Karpas-422 (cell line): ENCODE measurements at regions not wholly inside any gene's neighbourhood (a gene's known extent, or its start where the extent isn't known, plus 50 kb on each side); places are given as distances from the start of the nearest gene placed in this dataset.

Source experiments
- DNase-seq: peaks from one replicate; pipeline ENCODE4 v3.0.0-alpha.2; 2015
- H2AFZ ChIP-seq: fragments of 200-600 bp; sonication (generic); 2 replicates; pipeline ENCODE4 v1.6.1; 2014; ENCODE audit warnings: antibody characterized with exemption, low read length, mixed read lengths
- H3K27ac ChIP-seq: fragments of 200-600 bp; sonication (generic); 2 replicates; pipeline ENCODE4 v1.5.1; 2014; ENCODE audit warnings: mild to moderate bottlenecking, low read length, moderate library complexity
- H3K27me3 ChIP-seq: fragments of 200-600 bp; sonication (generic); 2 replicates; pipeline ENCODE4 v1.6.1; 2014; ENCODE audit warnings: low read length, mixed read lengths
- H3K36me3 ChIP-seq: fragments of 200-600 bp; sonication (generic); 2 replicates; pipeline ENCODE4 v1.6.1; 2014; ENCODE audit warnings: low read length, mixed read lengths; ENCODE audit not compliant: insufficient read depth
- H3K4me1 ChIP-seq: fragments of 200-600 bp; sonication (generic); 2 replicates; pipeline ENCODE4 v1.6.1; 2014; ENCODE audit warnings: mild to moderate bottlenecking, low read length, mixed read lengths
- H3K4me2 ChIP-seq: fragments of 200-600 bp; sonication (generic); 2 replicates; pipeline ENCODE4 v1.6.1; 2014; ENCODE audit warnings: low read length, low read depth, mild to moderate bottlenecking; ENCODE audit not compliant: poor library complexity, severe bottlenecking
- H3K4me3 ChIP-seq: fragments of 200-600 bp; sonication (generic); 2 replicates; pipeline ENCODE4 v1.5.1; 2014; ENCODE audit warnings: mild to moderate bottlenecking, antibody characterized with exemption, low read length, mixed read lengths
- H3K79me2 ChIP-seq: fragments of 200-600 bp; sonication (generic); 2 replicates; pipeline ENCODE4 v1.6.1; 2014; ENCODE audit warnings: mild to moderate bottlenecking, low read length, mixed read lengths
- H3K9ac ChIP-seq: fragments of 200-600 bp; sonication (generic); 2 replicates; pipeline ENCODE4 v1.6.0; 2014; ENCODE audit warnings: low read length
- H3K9me2 ChIP-seq: fragments of 200-600 bp; sonication (generic), shearing (Covaris generic); replicated peaks from 2 replicates; pipeline ENCODE4 v1.6.0; 2014; ENCODE audit warnings: mild to moderate bottlenecking, low read length, moderate library complexity; ENCODE audit not compliant: insufficient read depth
- H3K9me3 ChIP-seq: fragments of 300-700, 200-600 bp; sonication (generic); 2 replicates; pipeline ENCODE4 v1.6.1; 2014; ENCODE audit warnings: low read length, mixed read lengths
- H4K20me1 ChIP-seq: fragments of 200-600 bp; sonication (generic); 2 replicates; pipeline ENCODE4 v1.6.1; 2014; ENCODE audit warnings: mild to moderate bottlenecking, antibody characterized with exemption, low read length, low read depth; ENCODE audit not compliant: insufficient read depth

DNA sequence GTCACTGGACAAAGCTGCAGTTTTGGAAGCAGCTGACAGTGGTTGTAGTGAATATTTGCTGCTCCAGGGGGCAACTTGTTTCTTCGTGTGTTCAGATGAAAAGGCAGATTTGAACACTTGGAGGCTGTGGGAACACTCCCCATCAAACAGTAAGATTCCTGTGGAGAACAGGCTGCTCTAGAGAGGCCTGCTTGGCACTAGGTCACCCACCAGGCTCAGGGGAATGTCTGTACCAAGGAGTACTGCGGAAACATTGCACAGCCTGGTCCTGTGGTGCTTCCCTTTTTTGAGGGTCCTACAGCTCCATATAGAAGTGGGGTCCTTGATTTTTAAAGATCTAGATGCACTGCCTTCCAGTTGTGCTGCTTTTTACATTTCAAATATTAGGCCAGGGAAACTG lies 97.5 kb downstream of the CXCL12 start:
- Histone ChIP-seq H3K9ac (no peak overlapping the region), H4K20me1 (no peaks in the 10 kb centered on the region), H3K9me3 (no peaks in the 10 kb centered on the region), H3K4me2 (no peak overlapping the region), H3K79me2 (no peaks in the 10 kb centered on the region), H3K9me2 (no peaks in the 10 kb centered on the region), H3K36me3 (no peaks in the 10 kb centered on the region), H3K4me3 (no peak overlapping the region), H2AFZ (no peak overlapping the region), H3K27ac (no peak overlapping the region), H3K4me1 (0 out of 2 replicates have a peak, but pooled peaks cover 2% of the 10 kb centered on the region), H3K27me3 (no peaks in the 10 kb centered on the region)
- DNase-seq: no peak

DNA sequence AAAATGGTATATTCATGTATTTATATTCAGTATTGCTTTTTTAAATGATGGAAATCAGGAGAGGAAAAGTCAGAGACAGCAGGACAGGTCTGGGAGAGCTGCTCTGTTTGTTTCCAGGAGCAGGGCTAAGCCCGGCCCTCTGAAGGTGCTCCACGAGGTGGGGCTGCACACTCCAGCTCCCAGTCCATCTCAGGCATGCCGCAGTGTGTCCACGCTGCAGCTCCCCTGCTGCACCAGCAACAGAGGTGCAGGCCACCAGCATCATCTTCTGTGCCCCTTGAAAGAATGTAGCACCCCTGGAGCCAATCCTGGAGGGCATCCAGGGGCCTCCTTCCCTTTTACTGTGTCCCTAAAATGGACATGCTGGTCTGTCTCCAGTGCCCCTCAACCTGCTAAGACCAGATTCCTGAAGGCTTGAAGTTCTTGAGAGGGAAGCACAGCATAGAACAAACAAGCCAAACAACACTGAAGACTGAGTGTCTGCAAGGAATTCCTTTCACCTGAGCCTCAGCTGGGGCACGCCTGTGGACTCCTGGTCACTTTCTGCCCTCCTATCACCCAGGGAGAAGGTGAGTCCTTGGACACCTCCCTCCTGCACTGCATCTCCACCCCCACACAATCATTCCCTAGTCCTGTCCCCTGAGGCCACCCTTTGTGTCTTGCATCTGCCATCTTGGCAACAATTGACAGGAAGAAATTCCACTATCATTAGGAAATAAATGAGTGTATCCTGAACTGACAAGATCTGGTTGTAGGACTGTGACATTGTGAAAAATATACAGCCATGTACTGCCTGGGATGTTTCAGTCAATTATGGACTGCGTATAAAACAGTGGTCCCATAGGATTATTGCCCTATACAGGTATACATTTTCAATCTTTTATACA lies 100.5 kb downstream of the CXCL12 start:
- DNase-seq: no peak
- Histone ChIP-seq H3K79me2 (no peaks in the 10 kb centered on the region), H3K4me1 (peaks cover 12% of the 10 kb centered on the region), H2AFZ (no peak overlapping the region), H3K4me3 (no peak overlapping the region), H3K27me3 (no peaks in the 10 kb centered on the region), H3K4me2 (no peak overlapping the region), H3K27ac (no peak overlapping the region), H3K9me2 (no peaks in the 10 kb centered on the region), H3K9me3 (no peaks in the 10 kb centered on the region), H4K20me1 (no peaks in the 10 kb centered on the region), H3K9ac (no peak overlapping the region), H3K36me3 (no peaks in the 10 kb centered on the region)

GRCh38 chr10:44282626-44283300 lies 102.1 kb downstream of the CXCL12 start:
- Histone ChIP-seq H3K79me2 (no peaks in the 10 kb centered on the region), H3K9me3 (no peaks in the 10 kb centered on the region), H3K4me1 (peaks cover 23% of the 10 kb centered on the region), H2AFZ (no peak overlapping the region), H3K9me2 (no peaks in the 10 kb centered on the region), H3K27me3 (no peaks in the 10 kb centered on the region), H3K4me2 (no peak overlapping the region), H3K4me3 (no peak overlapping the region), H4K20me1 (no peaks in the 10 kb centered on the region), H3K36me3 (no peaks in the 10 kb centered on the region), H3K9ac (no peak overlapping the region), H3K27ac (no peak overlapping the region)
- no peak for DNase-seq

DNA sequence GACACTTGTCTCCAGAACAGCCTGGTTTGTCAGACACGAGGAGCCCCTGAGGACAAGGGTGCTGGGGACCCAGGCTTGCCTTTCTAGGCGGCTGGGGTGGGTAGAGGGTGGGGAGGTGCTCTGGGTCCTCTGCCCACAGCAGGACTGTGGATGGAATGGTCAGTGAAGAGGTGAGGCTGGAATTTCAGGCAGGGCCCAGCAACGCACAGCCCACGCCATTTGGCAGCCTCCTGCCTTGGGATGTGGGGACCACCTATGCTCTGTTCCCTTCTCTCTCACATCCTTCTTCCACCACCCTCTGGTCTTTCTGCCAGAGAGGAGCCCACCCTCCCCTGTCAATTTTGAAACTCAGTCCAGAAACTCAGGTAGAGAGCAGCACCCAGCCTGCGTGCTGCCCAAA lies 103.2 kb downstream of the CXCL12 start:
- H3K9ac ChIP-seq: no peak overlapping the region

GRCh38 chr10:44281089-44281613 lies 103.7 kb downstream of the CXCL12 start:
- Histone ChIP-seq H3K27ac (peak overlapping the region; percentile 78; the same call in 1 of the 2 replicates), H3K4me2 (no peak overlapping the region)

More for the DNA sequence above, 103.2 kb downstream of the CXCL12 start:
- Histone ChIP-seq H3K9me3 (no peaks in the 10 kb centered on the region), H3K36me3 (no peaks in the 10 kb centered on the region), H3K4me1 (peaks cover 23% of the 10 kb centered on the region), H3K79me2 (no peaks in the 10 kb centered on the region), H2AFZ (no peak overlapping the region), H3K9me2 (no peaks in the 10 kb centered on the region), H3K27me3 (no peaks in the 10 kb centered on the region), H3K4me2 (no peak overlapping the region), H3K27ac (no peak overlapping the region), H4K20me1 (no peaks in the 10 kb centered on the region), H3K4me3 (no peak overlapping the region)
- no peak for DNase-seq

GRCh38 chr10:44280226-44281014 lies 104.5 kb downstream of the CXCL12 start:
- no peak overlapping the region for H3K9ac ChIP-seq
- peak overlapping the region; percentile 26; the same call in 1 of the 2 replicates for H2AFZ ChIP-seq
- no peaks in the 10 kb centered on the region for H3K9me2 ChIP-seq
- no peak overlapping the region for H3K4me2 ChIP-seq
- H3K4me3 ChIP-seq: no peak overlapping the region
- H3K9me3 ChIP-seq: no peaks in the 10 kb centered on the region
- H3K27me3 ChIP-seq: no peaks in the 10 kb centered on the region
- peak overlapping the region; percentile 78 for H3K27ac ChIP-seq
- H3K4me1 ChIP-seq: peaks cover 23% of the 10 kb centered on the region
- H4K20me1 ChIP-seq: no peaks in the 10 kb centered on the region
- no peaks in the 10 kb centered on the region for H3K36me3 ChIP-seq
- no peak for DNase-seq
- no peaks in the 10 kb centered on the region for H3K79me2 ChIP-seq

More at GRCh38 chr10:44281089-44281613, 103.7 kb downstream of the CXCL12 start:
- no peak for DNase-seq
- peak overlapping the region; percentile 26; the same call in 1 of the 2 replicates for H2AFZ ChIP-seq
- no peaks in the 10 kb centered on the region for H4K20me1 ChIP-seq
- H3K9ac ChIP-seq: no peak overlapping the region
- peaks cover 23% of the 10 kb centered on the region for H3K4me1 ChIP-seq
- no peaks in the 10 kb centered on the region for H3K79me2 ChIP-seq
- H3K36me3 ChIP-seq: no peaks in the 10 kb centered on the region
- H3K9me3 ChIP-seq: no peaks in the 10 kb centered on the region
- no peak overlapping the region for H3K4me3 ChIP-seq
- no peaks in the 10 kb centered on the region for H3K27me3 ChIP-seq
- no peaks in the 10 kb centered on the region for H3K9me2 ChIP-seq

- Histone ChIP-seq H3K9ac (no peak overlapping the region), H3K27ac (peak overlapping the region; percentile 78), H3K4me3 (no peak overlapping the region), H3K36me3 (no peaks in the 10 kb centered on the region), H3K4me2 (no peak overlapping the region), H4K20me1 (no peaks in the 10 kb centered on the region), H3K9me3 (no peaks in the 10 kb centered on the region), H3K9me2 (no peaks in the 10 kb centered on the region), H2AFZ (no peak overlapping the region), H3K27me3 (no peaks in the 10 kb centered on the region), H3K4me1 (peaks cover 23% of the 10 kb centered on the region), H3K79me2 (no peaks in the 10 kb centered on the region)
- no peak for DNase-seq
Measured at GRCh38 chr10:44279426-44280126, 105.3 kb downstream of the CXCL12 start.
